ENCODE measurements at regions not wholly inside any gene's neighbourhood (a gene's known extent, or its start where the extent isn't known, plus 50 kb on each side); places are given as distances from the start of the nearest gene placed in this dataset.

DNA sequence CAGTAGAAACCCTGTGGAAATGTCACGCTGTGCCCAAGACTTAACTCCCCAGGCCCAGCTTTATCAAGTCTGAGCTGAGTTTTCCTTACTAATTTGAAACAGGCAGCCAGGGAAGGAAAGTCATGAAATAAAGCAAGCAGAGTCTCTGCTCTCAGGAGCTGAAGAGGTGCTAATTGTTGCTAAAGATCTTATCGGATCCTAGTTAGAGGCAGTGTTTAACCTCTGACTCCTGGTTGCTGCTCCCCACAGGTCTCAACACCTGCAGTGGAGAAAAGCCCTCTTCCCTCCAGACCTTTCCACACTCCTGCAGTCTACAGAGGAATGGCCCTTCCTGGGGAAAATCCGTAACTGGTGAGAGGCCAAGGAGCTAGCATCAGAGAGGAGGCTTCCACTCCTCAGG is 628.2 kb downstream of the NTRK3 start:
- DNase-seq = no peak

GRCh38 chr15:87626860-87627259 is 629.7 kb downstream of the NTRK3 start:
- DNase-seq = no peak

DNA sequence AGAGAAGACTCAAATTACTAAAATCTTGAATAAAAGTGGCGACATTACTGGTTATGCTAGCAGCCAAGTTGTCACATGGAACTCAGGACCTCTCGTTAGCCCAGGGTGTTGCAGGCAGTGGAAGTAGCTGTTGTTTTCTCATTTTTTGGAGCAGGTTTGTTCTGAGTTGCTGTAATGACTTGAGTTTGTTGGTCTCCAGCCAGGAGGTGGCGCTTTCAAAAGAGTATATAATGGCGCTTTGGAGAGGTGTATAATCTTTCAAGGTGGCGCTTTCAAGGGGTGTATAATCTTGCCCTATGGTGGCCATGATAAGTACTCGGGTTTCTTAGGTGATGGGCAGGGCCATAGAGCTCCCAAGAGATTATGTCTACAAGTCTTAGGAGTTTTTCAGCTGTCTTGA is 632.7 kb downstream of the NTRK3 start:
- DNase-seq = no peak

- no peak for DNase-seq
These were observed 636.1 kb downstream of the NTRK3 start for GRCh38 chr15:87620393-87620792.

GRCh38 chr15:87619161-87619960 is 637.2 kb downstream of the NTRK3 start:
- DNase-seq = peak; percentile 59

- no peak for DNase-seq
These were observed 638.3 kb downstream of the NTRK3 start for GRCh38 chr15:87618203-87618725.

DNA sequence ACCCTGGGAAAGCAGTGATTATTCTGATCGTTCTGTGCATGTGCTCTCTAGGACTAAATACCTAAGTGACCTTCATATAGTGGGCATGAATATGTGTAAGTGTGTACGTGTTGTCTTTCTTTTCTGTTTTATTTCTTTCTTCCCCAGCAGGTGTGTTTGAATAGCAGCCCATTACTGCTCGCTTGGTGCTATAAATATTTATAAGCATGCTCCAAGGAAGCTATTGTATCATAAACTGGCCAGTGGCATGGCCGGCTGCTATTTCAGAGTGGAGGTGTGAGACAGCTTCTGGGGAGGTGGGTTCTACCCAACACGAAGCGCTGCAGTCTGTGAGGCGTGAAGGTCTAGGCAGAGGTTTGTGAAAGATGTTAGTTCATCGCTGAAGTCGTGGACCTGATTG is 641.8 kb downstream of the NTRK3 start:
- no peak for DNase-seq

GRCh38 chr15:87610366-87610765 is 646.2 kb downstream of the NTRK3 start:
- DNase-seq = peak; percentile 91

DNA sequence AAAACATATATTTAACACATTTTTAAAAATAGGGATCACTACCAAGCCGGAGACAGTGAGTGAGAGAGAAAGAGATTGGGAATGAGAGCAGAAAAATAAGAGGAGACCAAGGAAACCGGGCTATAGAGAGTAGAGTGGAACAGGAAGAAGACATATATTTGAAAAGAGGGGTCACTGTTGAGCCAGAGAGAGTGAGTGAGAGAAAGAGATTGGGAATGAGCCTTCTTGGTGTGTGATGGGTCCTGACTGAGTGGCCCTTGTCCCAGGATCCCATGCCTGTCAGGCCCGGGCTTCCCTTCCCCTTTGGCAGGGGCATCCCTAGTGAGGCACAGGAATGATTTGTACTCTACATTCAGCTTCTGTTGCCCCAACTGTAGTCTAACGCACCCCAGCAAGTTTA is 646.6 kb downstream of the NTRK3 start:
- DNase-seq = no peak

- peak; percentile 49 for DNase-seq
These were observed 647.1 kb downstream of the NTRK3 start for GRCh38 chr15:87609474-87609873.

DNA sequence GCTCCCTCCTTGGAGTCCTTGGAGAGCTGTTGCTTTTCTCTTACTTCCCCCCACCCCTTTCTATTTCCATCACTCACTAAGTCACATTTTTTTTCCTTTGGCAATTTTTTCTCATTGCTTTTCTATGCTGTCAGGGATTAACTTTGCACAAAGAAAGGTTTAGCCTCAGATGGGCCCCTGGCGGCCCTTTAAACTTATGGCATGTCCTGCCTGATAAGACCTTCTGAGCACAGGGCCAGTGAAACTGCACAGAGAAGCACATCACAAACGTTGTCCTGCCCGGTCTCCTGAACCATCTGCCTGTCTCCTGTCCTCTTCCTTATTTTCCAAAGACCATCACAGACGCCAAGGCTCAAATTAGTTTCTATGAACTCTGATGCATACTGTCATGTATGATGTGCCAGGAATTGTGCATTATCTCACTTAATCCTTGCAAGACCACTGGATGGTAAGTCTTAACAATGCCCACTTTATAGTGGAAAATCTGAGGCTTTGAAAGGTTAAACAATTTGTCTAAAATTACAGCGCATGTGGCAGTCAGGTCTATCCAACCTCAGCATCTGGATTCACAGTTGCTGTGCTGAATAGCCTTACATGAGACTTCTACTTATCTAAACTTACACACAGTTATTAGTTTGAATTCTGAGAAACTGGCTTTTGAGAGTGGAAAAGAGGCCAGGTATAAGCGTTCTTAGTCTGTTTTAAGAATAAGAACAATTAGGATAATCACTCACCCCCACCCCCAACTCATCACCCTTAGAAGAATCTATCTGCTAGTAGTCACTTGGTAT is 648.1 kb downstream of the NTRK3 start:
- DNase-seq = no peak

DNA sequence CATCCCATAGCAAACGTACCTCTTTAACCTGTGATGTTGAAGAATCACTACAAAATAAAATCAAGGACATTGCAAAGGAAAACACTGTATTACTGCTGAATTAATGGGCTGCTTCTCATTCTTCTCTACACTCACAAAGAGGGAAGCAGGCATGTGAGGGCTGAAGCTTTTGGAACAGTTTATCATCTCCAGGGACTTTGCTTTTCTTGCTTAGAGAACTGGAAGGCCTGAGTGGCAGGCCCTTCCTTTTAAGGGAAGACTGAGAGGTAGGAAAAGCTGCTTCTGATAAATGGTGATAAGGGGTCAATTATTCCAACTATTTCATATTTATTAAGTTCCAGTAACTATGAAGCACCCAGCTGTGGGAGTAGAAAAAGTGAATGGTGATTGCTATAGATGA is 649.6 kb downstream of the NTRK3 start:
- DNase-seq = no peak

DNA sequence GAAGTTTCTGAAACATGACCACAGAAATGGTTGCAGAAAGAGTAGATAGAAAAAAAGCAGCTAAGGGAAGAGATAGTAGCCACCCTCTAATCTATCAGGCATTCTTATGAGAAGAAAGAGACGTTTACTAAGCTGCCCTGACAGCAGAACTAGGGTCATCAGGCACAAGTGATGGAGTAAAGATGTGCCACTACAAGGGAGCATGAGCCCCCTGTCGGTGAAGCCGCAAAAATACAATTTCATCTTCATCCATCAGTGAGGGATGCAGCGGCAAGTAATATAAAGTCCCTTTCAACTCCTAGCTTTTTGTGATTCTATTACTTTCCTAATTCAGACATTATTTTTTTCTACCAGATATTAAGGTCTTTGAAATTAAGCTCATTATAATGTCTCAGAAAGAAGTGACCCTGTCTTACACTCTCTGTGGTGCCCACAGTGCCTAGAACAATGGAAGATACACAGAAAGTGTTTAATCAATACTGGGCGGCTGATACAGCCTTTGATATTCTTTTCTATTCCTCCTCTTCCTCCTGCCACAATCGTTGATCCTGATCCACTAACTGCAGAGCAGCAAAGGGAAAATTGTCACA is 651.6 kb downstream of the NTRK3 start:
- peak; percentile 36 for DNase-seq

- DNase-seq = no peak
These were observed 654.2 kb downstream of the NTRK3 start for GRCh38 chr15:87602371-87602770.

DNA sequence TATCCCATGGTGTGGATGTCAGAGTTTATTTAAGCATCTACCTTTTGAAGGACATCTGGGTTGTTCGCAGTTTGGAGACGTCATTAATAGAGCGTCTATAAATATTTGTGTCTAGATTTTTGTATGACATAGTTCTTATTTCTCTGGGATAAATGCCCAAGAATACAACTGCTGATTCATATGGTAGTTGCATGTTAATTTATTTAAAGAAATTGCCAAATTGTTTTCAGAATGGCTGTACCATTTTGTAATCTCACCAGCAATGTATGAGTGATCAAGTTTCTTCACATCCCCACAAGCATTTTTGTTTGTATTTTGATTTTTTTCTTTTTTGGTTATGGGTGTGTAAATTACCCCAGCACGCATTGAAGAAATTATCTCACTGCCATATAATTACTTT is 656.9 kb downstream of the NTRK3 start:
- DNase-seq = no peak

DNA sequence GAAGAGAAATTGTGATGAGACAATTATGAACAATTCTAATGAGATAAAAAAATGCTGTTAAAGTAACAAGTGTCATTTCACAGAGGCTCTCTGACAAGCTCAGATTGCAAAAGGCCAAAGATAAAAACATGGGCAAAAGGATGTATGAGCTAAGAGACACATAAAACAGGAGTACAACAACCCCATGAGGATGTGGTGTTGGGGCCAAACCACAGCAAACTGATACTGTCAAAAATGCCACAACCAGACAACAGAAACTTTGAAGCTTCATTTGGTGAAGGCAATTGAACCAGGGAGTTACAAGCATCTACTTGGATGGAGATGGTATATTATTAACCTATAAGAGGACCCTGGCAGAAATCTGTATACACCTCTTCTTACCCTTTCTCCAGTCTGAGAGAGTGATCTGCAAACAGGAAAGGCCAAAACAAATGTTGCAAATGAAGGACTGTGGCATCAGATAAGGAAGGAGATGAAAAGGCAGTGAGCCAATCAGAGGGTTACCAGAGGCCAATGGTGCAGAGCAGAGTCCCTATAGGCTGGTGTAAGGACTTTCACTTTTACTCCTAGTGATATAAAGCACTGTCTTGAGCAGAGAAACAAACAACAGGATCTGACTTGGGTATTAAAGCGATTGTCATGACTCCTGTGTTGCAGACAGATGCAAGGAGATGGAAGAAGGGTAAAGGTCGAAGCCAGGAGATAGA is 659.0 kb downstream of the NTRK3 start:
- peak; percentile 87 for DNase-seq

- DNase-seq = no peak
These were observed 665.0 kb downstream of the NTRK3 start for GRCh38 chr15:87591582-87591981.

DNA sequence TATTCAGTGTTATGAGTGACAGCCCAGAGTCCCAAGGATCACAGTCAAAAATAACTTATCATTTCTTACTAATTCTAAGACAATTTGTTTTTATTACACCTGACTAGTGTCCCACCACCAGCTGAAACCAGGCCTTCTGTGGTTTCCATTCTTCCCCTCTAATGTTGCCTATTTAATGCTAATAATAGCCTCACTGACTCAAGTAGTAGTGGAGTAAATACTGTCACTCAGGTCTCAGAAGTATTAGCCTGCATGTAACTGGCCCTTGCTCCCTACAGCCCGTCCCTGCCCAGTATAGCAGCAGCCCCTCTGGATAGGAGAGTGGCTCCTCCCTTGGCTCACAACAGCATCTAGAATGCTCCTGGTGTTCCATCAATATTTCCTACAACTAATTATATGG is 665.5 kb downstream of the NTRK3 start:
- DNase-seq = no peak

DNA sequence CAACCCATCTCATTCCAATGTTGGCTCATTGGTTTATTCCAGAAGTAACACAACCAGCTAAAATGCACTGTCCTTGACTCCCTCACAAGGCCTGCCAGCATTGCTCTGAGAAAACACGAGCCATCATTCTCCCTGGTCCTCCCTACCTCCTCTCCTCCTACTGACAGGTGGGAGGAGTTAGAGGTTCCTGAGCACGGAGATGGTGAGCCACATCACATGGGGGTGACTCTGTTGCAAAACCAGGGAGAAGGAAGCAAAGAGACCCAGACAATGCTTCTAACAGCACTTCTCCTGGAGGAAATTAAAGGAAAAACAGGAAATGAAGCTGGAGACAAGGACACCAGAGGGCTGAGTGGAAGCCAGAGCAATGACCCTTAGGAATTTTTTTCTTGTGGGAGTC is 667.4 kb downstream of the NTRK3 start:
- no peak for DNase-seq

- no peak for DNase-seq
These were observed 674.4 kb downstream of the NTRK3 start for GRCh38 chr15:87582169-87582568.

DNA sequence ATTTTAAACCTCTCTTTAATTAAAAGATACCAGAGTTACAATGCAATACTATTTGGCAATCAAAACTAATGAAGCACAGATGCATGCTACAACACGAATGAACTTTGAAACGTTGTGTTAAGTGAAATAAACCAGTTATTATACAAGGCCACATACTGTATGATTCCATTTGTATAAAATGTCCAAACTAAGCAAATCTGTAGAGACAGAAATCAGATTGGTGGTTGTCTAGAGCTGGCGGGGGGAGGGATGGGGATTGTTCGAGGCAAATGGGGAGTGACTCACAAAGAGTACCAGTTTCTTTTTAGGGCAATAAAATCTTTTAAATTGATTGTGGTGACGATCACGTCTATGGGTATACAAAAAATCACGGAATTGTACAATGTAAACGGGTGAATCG is 677.0 kb downstream of the NTRK3 start:
- no peak for DNase-seq

- no peak for DNase-seq
These were observed 677.8 kb downstream of the NTRK3 start for GRCh38 chr15:87578776-87579175.

GRCh38 chr15:87577336-87577735 is 679.2 kb downstream of the NTRK3 start:
- DNase-seq = no peak
